ENCODE measurements at regions not wholly inside any gene's neighbourhood (a gene's known extent, or its start where the extent isn't known, plus 50 kb on each side); places are given as distances from the start of the nearest gene placed in this dataset.
"Not testable (repeated sequence)": the region's sequence is repeated elsewhere in the genome, so short reads cannot be mapped to it uniquely, and the experiment has no call there.

- 62 to 74% methylated on average over 4 of the region's 4 CpGs for WGBS, 2 donors
- Histone ChIP-seq H3K27me3 (no peaks in the 10 kb centered on the region), H3K4me3 (no peak overlapping the region), H3K9me3 (no peaks in the 10 kb centered on the region), H3K27ac (no peak overlapping the region), H3K4me1 (no peaks in the 10 kb centered on the region), H3K36me3 (ENCODE audit: low read depth, missing control alignments) (no peaks in the 10 kb centered on the region)
- no peak for DNase-seq
- intact Hi-C loops (cut with DNase I; ENCODE audit: low total_unique reads), result no loop called here
- TF ChIP-seq, protein P1, sequence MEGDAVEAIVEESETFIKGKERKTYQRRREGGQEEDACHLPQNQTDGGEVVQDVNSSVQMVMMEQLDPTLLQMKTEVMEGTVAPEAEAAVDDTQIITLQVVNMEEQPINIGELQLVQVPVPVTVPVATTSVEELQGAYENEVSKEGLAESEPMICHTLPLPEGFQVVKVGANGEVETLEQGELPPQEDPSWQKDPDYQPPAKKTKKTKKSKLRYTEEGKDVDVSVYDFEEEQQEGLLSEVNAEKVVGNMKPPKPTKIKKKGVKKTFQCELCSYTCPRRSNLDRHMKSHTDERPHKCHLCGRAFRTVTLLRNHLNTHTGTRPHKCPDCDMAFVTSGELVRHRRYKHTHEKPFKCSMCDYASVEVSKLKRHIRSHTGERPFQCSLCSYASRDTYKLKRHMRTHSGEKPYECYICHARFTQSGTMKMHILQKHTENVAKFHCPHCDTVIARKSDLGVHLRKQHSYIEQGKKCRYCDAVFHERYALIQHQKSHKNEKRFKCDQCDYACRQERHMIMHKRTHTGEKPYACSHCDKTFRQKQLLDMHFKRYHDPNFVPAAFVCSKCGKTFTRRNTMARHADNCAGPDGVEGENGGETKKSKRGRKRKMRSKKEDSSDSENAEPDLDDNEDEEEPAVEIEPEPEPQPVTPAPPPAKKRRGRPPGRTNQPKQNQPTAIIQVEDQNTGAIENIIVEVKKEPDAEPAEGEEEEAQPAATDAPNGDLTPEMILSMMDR (IDR thresholded peaks at IDR 0.05), result no peak
- no peak for TF ChIP-seq POLR2A (IDR thresholded peaks at IDR 0.05)
Measured at GRCh38 chr3:125675791-125676190, 80.5 kb upstream of the OSBPL11 start.

- Histone ChIP-seq H3K27me3 (no peaks in the 10 kb centered on the region), H3K27ac (no peak overlapping the region), H3K4me1 (peaks cover 8% of the 10 kb centered on the region), H3K36me3 (ENCODE audit: low read depth, missing control alignments) (no peaks in the 10 kb centered on the region), H3K4me3 (no peak overlapping the region), H3K9me3 (no peaks in the 10 kb centered on the region)
- intact Hi-C loops (cut with DNase I; ENCODE audit: low total_unique reads), result no loop called here
- TF ChIP-seq, protein P1 (IDR thresholded peaks at IDR 0.05), result no peak
- TF ChIP-seq POLR2A (IDR thresholded peaks at IDR 0.05), result no peak
- DNase-seq, result no peak
- 89% methylated on average over 4 of the region's 4 CpGs for WGBS, 2 donors
Measured at GRCh38 chr3:125679258-125679657, 84.0 kb upstream of the OSBPL11 start.

- 99 to 100% methylated on average over 1 to 11 of the region's 11 CpGs for WGBS, 2 donors
- no peaks in the 10 kb centered on the region for H3K27me3 ChIP-seq
- H3K27ac ChIP-seq, result no peak overlapping the region
- no peaks in the 10 kb centered on the region for H3K9me3 ChIP-seq
- H3K4me1 ChIP-seq, result peaks cover 8% of the 10 kb centered on the region
- DNase-seq, result no peak
- TF ChIP-seq POLR2A (IDR thresholded peaks at IDR 0.05), result no peak
- TF ChIP-seq, protein P1 (IDR thresholded peaks at IDR 0.05), result no peak
- no peaks in the 10 kb centered on the region for H3K36me3 ChIP-seq (ENCODE audit: low read depth, missing control alignments)
- intact Hi-C loops (cut with DNase I; ENCODE audit: low total_unique reads), result no loop called here
- H3K4me3 ChIP-seq, result no peak overlapping the region
Measured at GRCh38 chr3:125681146-125681545, 85.8 kb upstream of the OSBPL11 start.

GRCh38 chr3:125681906-125682305 lies 86.6 kb upstream of the OSBPL11 start:
- intact Hi-C loops (cut with DNase I; ENCODE audit: low total_unique reads); DNase-seq; H3K4me1 ChIP-seq; H3K36me3 ChIP-seq (ENCODE audit: low read depth, missing control alignments); H3K27ac ChIP-seq; H3K9me3 ChIP-seq; H3K27me3 ChIP-seq; H3K4me3 ChIP-seq: not testable (repeated sequence)
- WGBS, 2 donors, result 86 to 100% methylated on average over 1 to 4 of the region's 5 CpGs

GRCh38 chr3:125682610-125683009 lies 87.3 kb upstream of the OSBPL11 start:
- H3K4me1 ChIP-seq; H3K27ac ChIP-seq; H3K4me3 ChIP-seq; intact Hi-C loops (cut with DNase I; ENCODE audit: low total_unique reads); H3K36me3 ChIP-seq (ENCODE audit: low read depth, missing control alignments); DNase-seq; H3K27me3 ChIP-seq; H3K9me3 ChIP-seq: not testable (repeated sequence)
- 54 to 65% methylated on average over 4 of the region's 4 CpGs for WGBS, 2 donors

GRCh38 chr3:125683067-125683829 lies 88.0 kb upstream of the OSBPL11 start:
- intact Hi-C loops (cut with DNase I; ENCODE audit: low total_unique reads), result no loop called here

More at GRCh38 chr3:125683067-125683829, 88.0 kb upstream of the OSBPL11 start:
- TF ChIP-seq, protein P1 (IDR thresholded peaks at IDR 0.05), result no peak
- no peak for TF ChIP-seq POLR2A (IDR thresholded peaks at IDR 0.05)
- Histone ChIP-seq H3K36me3 (ENCODE audit: low read depth, missing control alignments) (no peaks in the 10 kb centered on the region), H3K9me3 (no peaks in the 10 kb centered on the region), H3K27me3 (no peaks in the 10 kb centered on the region), H3K27ac (no peak overlapping the region), H3K4me1 (peaks cover 8% of the 10 kb centered on the region), H3K4me3 (no peak overlapping the region)
- 29 to 40% methylated on average over 6 to 9 of the region's 9 CpGs for WGBS, 2 donors
- peak; percentile 50 for DNase-seq

All from testis (tissue), 2 donors.